H1 (cell line): ENCODE measurements at regions not wholly inside any gene's neighbourhood (a gene's known extent, or its start where the extent isn't known, plus 50 kb on each side); places are given as distances from the start of the nearest gene placed in this dataset.

Source experiments
- CTCF ChIA-PET: fragments of 300-600 bp; sonication (Branson Sonifier 250); formaldehyde crosslinking; loops from one replicate; lab custom pipeline; 2021; ENCODE audit not compliant: partially characterized antibody; lab: Charles Lee
- POLR2A ChIA-PET: fragments of 300-600 bp; sonication (Branson Sonifier 250); formaldehyde crosslinking; loops from one replicate; lab custom pipeline; 2021; ENCODE audit warnings: inconsistent platforms; ENCODE audit not compliant: partially characterized antibody; lab: Charles Lee
- DNase-seq, 2 experiments: peaks; one replicate each; pipeline versions ENCODE4 v3.0.0 to v3.0.0-alpha.2; 2010 to 2022; ENCODE audit warnings: low spot score in 2 of 2, low read depth in 1 of 2, mixed read lengths in 1 of 2
- FAIRE-seq: peaks from 2 replicates; lab custom pipeline; 2011; peaks lifted over from hg19 to GRCh38; lab: Jason Lieb, UNC
- H2AFZ ChIP-seq: 2 replicates; pipeline ENCODE4 v1.8.1; 2012; ENCODE audit warnings: low read length, inconsistent platforms
- H2AK5ac ChIP-seq: 2 replicates; pipeline ENCODE4 v1.6.1; 2013; ENCODE audit warnings: low read depth, low read length
- H2BK120ac ChIP-seq: replicated peaks from 2 replicates; pipeline ENCODE3; 2013; ENCODE audit warnings: low read depth, low read length, inconsistent platforms
- H2BK12ac ChIP-seq: 2 replicates; pipeline ENCODE4 v1.6.1; 2013; ENCODE audit warnings: low read depth, low read length
- H2BK15ac ChIP-seq: 2 replicates; pipeline ENCODE4 v1.6.1; 2013; ENCODE audit warnings: low read length
- H2BK20ac ChIP-seq: 2 replicates; pipeline ENCODE4 v1.6.1; 2013; ENCODE audit warnings: low read length
- H2BK5ac ChIP-seq: 2 replicates; pipeline ENCODE4 v1.6.1; 2013; ENCODE audit warnings: low read depth, low read length
- H3K14ac ChIP-seq: 2 replicates; pipeline ENCODE4 v1.6.1; 2013; ENCODE audit warnings: inconsistent platforms; ENCODE audit not compliant: insufficient read length
- H3K18ac ChIP-seq: 2 replicates; pipeline ENCODE4 v1.6.1; 2013; ENCODE audit warnings: low read length; ENCODE audit errors: extremely low read depth
- H3K23ac ChIP-seq: 2 replicates; pipeline ENCODE4 v1.6.1; 2013; ENCODE audit warnings: inconsistent platforms; ENCODE audit not compliant: insufficient read length
- H3K23me2 ChIP-seq: 2 replicates; pipeline ENCODE4 v1.6.1; 2013; ENCODE audit warnings: low read depth, low read length
- H3K27ac ChIP-seq: 2 replicates; pipeline ENCODE4 v1.6.1; 2011; ENCODE audit warnings: low read depth, low read length, inconsistent platforms
- H3K27me3 ChIP-seq, 4 experiments: replicated peaks in 1 of 4; 1 replicate in 1 of 4; 2 replicates in 3 of 4; pipeline versions ENCODE4 v1.6.1 to v1.8.1; 2011 to 2013; ENCODE audit warnings: low read length in 3 of 4, mild to moderate bottlenecking in 3 of 4, inconsistent platforms in 2 of 4, mixed read lengths in 2 of 4, moderate library complexity in 1 of 4; ENCODE audit not compliant: control insufficient read depth in 3 of 4, insufficient read depth in 3 of 4; ENCODE audit errors: extremely low read depth in 1 of 4
- H3K36me3 ChIP-seq, 4 experiments: 2 replicates each; pipeline versions ENCODE4 v1.6.1 to v1.8.1; 2011 to 2013; ENCODE audit warnings: mild to moderate bottlenecking in 4 of 4, low read length in 3 of 4, moderate library complexity in 2 of 4, control low read depth in 1 of 4, inconsistent platforms in 1 of 4; ENCODE audit not compliant: insufficient read depth in 4 of 4, control insufficient read depth in 2 of 4
- H3K4ac ChIP-seq: replicated peaks from 2 replicates; pipeline ENCODE3; 2013; ENCODE audit warnings: low read length, low read depth, mixed read lengths, inconsistent platforms; ENCODE audit not compliant: insufficient read length
- H3K4me1 ChIP-seq, 4 experiments: replicated peaks in 1 of 4; 1 replicate in 1 of 4; 2 replicates in 3 of 4; pipeline versions ENCODE4 v1.6.1 to v1.8.1; 2011 to 2013; ENCODE audit warnings: low read length in 3 of 4, inconsistent platforms in 2 of 4, mixed read lengths in 1 of 4; ENCODE audit not compliant: insufficient read depth in 4 of 4, control insufficient read depth in 3 of 4
- H3K4me2 ChIP-seq, 2 experiments: 2 replicates each; pipeline versions ENCODE4 v1.6.1 to v1.8.1; 2011 to 2013; ENCODE audit warnings: low read depth in 2 of 2, low read length in 2 of 2, control low read depth in 1 of 2, inconsistent platforms in 1 of 2, mild to moderate bottlenecking in 1 of 2; ENCODE audit not compliant: insufficient read depth in 1 of 2
- H3K4me3 ChIP-seq, 4 experiments: fragments of 200-600, 300-600 bp in 1 of 4; sonication (generic), shearing (Covaris generic), sonication (Bioruptor Twin) in 1 of 4; 2 replicates each; pipeline versions ENCODE4 v1.5.1 to v1.8.1; 2011 to 2016; ENCODE audit warnings: low read length in 4 of 4, low read depth in 3 of 4, control low read depth in 2 of 4, inconsistent platforms in 2 of 4, mild to moderate bottlenecking in 2 of 4, mixed read lengths in 1 of 4, moderate library complexity in 1 of 4; ENCODE audit not compliant: insufficient read depth in 2 of 4; ENCODE audit errors: extremely low read depth in 1 of 4
- H3K56ac ChIP-seq: replicated peaks from 2 replicates; pipeline ENCODE3; 2013; ENCODE audit warnings: low read depth, mild to moderate bottlenecking, mixed read lengths, low read length, inconsistent platforms; ENCODE audit not compliant: insufficient read length
- H3K79me1 ChIP-seq: 2 replicates; pipeline ENCODE4 v1.6.1; 2013; ENCODE audit warnings: low read depth, low read length, control low read depth
- H3K79me2 ChIP-seq, 2 experiments: 2 replicates each; pipeline versions ENCODE4 v1.6.1 to v1.8.1; 2012 to 2013; ENCODE audit warnings: low read length in 2 of 2, mild to moderate bottlenecking in 2 of 2, inconsistent platforms in 1 of 2; ENCODE audit not compliant: insufficient read depth in 2 of 2, control insufficient read depth in 1 of 2
- H3K9ac ChIP-seq, 4 experiments: replicated peaks in 1 of 4; 1 replicate in 1 of 4; 2 replicates in 3 of 4; pipeline versions ENCODE4 v1.6.1 to v1.8.1; 2011 to 2013; ENCODE audit warnings: low read depth in 3 of 4, low read length in 3 of 4, control low read depth in 2 of 4, mild to moderate bottlenecking in 2 of 4, moderate library complexity in 2 of 4, inconsistent platforms in 1 of 4; ENCODE audit errors: extremely low read depth in 1 of 4
- H3K9me3 ChIP-seq, 2 experiments: 2 replicates each; pipeline versions ENCODE4 v1.6.1 to v1.8.1; 2012 to 2013; ENCODE audit warnings: mild to moderate bottlenecking in 2 of 2, moderate library complexity in 2 of 2, control low read depth in 1 of 2, inconsistent platforms in 1 of 2, low read depth in 1 of 2, low read length in 1 of 2, mixed read lengths in 1 of 2; ENCODE audit not compliant: insufficient read depth in 2 of 2
- H4K20me1 ChIP-seq, 2 experiments: replicated peaks in 1 of 2; 2 replicates each; pipeline versions ENCODE3 to v1.8.1; 2011 to 2013; ENCODE audit warnings: inconsistent platforms in 2 of 2, low read length in 2 of 2, mild to moderate bottlenecking in 1 of 2; ENCODE audit not compliant: insufficient read depth in 2 of 2, control insufficient read depth in 1 of 2
- H4K5ac ChIP-seq: 2 replicates; pipeline ENCODE4 v1.6.1; 2013; ENCODE audit warnings: low read length, low read depth, mixed read lengths, inconsistent platforms; ENCODE audit not compliant: insufficient read length
- H4K8ac ChIP-seq: 2 replicates; pipeline ENCODE4 v1.8.0; 2013; ENCODE audit warnings: mild to moderate bottlenecking, moderate library complexity, low read length, inconsistent platforms; ENCODE audit not compliant: insufficient read depth; ENCODE audit errors: extremely low read depth
- H4K91ac ChIP-seq: replicated peaks from 2 replicates; pipeline ENCODE3; 2013; ENCODE audit warnings: low read length, mixed read lengths, inconsistent platforms; ENCODE audit not compliant: insufficient read length
- CHD1 ChIP-seq: IDR thresholded peaks from 2 replicates; pipeline ENCODE4 v1.6.1; 2012; ENCODE audit warnings: low read depth, low read length, improper control_type of control experiment
- CTCF ChIP-seq, 3 experiments: IDR thresholded peaks; 1 replicate in 2 of 3; 2 replicates in 1 of 3; pipeline versions ENCODE4 v1.5.1 to v1.6.1; 2011; ENCODE audit warnings: low read length in 3 of 3, mild to moderate bottlenecking in 3 of 3, inconsistent platforms in 2 of 3, low read depth in 1 of 3, moderate library complexity in 1 of 3; ENCODE audit not compliant: insufficient read depth in 1 of 3; ENCODE audit errors: control extremely low read depth in 1 of 3
- FOSL1 ChIP-seq: IDR thresholded peaks from 2 replicates; pipeline ENCODE4 v1.6.1; 2011; ENCODE audit warnings: mild to moderate bottlenecking, low read depth, low read length, moderate library complexity; ENCODE audit not compliant: insufficient read depth
- KDM1A ChIP-seq: fragments of 200-600, 300-600 bp; sonication (generic); IDR thresholded peaks from 2 replicates; pipeline ENCODE4 v1.7.1; 2016; ENCODE audit warnings: mild to moderate bottlenecking, low read length, borderline replicate concordance
- POLR2A ChIP-seq, 2 experiments: IDR thresholded peaks; 1 replicate in 1 of 2; 2 replicates in 1 of 2; pipeline ENCODE4 v1.6.1; 2011; ENCODE audit warnings: low read depth in 2 of 2, low read length in 2 of 2, mild to moderate bottlenecking in 2 of 2; ENCODE audit errors: control extremely low read depth in 1 of 2
- POU5F1 ChIP-seq: IDR thresholded peaks from 2 replicates; pipeline ENCODE4 v1.6.1; 2011; ENCODE audit warnings: low read depth, mild to moderate bottlenecking, low read length, moderate library complexity
- TAF1 ChIP-seq: IDR thresholded peaks from 2 replicates; pipeline ENCODE4 v1.6.1; 2011; ENCODE audit warnings: mild to moderate bottlenecking, low read depth, low read length
- TBP ChIP-seq: IDR thresholded peaks from 2 replicates; pipeline ENCODE4 v1.6.1; 2011; ENCODE audit warnings: low read depth, low read length, improper control_type of control experiment
- YY1 ChIP-seq: IDR thresholded peaks from 2 replicates; pipeline ENCODE4 v1.6.1; 2011; ENCODE audit warnings: low read depth, mild to moderate bottlenecking, low read length
- WGBS, 2 experiments: shearing (Covaris generic) in 1 of 2; methylation state at CpG; one replicate each; pipeline versions ENCODE4 v1.1.6 to v1.1.7; 2013 to 2015; ENCODE audit warnings: low lambda C conversion rate in 2 of 2, mixed read lengths in 2 of 2, inconsistent platforms in 1 of 2, low coverage in 1 of 2, missing lambda C conversion rate in 1 of 2; ENCODE audit not compliant: insufficient replicate concordance in 2 of 2, insufficient coverage in 1 of 2, insufficient read length in 1 of 2; ENCODE audit errors: extremely low coverage in 1 of 2, missing lambda C conversion rate in 1 of 2; 5-methylcytosine and 5-hydroxymethylcytosine counted together
- TF ChIP-seq, protein P1 (sequence below): IDR thresholded peaks from 2 replicates; pipeline ENCODE4 v1.6.1; 2012; ENCODE audit warnings: inconsistent platforms

DNA sequence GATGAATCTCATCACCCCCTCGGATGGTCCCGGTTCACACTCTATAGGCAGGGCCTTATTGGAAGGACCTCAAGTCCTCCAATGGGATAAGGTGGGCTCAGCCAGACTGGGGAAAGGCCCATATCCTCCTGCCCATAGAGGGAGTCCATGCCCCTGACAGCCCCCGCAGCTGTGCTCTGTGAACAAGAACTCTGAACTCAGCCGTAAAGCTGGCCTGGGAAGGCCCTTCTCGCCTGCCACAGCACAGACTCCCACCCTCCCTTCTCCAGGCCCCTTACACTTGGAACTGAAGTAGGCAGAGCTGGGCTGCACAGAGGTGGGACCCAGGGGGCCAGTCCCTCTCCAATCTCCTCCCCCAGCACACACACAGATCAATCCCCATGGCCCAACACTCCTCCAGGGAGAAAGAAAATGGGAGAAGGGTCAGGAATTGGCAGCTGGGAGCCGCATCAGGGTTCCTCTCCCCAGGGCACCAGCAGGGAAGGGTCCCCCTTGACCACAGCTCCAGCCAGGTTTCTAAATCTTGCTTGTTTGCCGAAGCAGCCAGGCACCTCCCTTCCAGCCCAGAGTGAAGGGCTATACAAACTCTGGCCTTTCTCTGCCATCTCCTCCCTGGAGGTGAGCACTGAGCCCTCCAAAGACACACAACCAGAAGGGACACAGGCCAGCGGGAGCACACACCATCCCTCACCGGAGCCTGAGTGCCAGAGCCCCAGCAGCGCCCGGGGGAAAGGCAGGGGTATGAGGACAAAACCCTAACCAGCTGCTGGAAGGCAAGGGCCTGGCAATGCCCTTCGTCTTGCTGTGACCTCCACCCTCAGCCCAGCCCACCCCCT, 454.1 kb downstream of the SOX9 start:
- no peaks in the 10 kb centered on the region for H3K36me3 ChIP-seq
- TF ChIP-seq TAF1 = no peak
- TF ChIP-seq CHD1 = no peak
- TF ChIP-seq, protein P1, sequence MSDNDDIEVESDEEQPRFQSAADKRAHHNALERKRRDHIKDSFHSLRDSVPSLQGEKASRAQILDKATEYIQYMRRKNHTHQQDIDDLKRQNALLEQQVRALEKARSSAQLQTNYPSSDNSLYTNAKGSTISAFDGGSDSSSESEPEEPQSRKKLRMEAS = no peak
- no peak for TF ChIP-seq CTCF (IDR thresholded peaks at IDR 0.05; ENCODE audit: control extremely low read depth in 1 of 3, insufficient read depth in 1 of 3, low read depth in 1 of 3, low read length in 3 of 3)
- TF ChIP-seq YY1 = no peak
- TF ChIP-seq POU5F1 = no peak
- TF ChIP-seq KDM1A = no peak
- no peak for TF ChIP-seq FOSL1
- no peak for TF ChIP-seq POLR2A (IDR thresholded peaks at IDR 0.05; ENCODE audit: control extremely low read depth in 1 of 2, low read depth in 2 of 2, low read length in 2 of 2)
- no peak for TF ChIP-seq TBP

More for the DNA sequence above, 454.1 kb downstream of the SOX9 start:
- Histone ChIP-seq H3K9ac (no peak overlapping the region), H3K23ac (no peak overlapping the region), H3K27ac (no peak overlapping the region), H2BK120ac (no peak overlapping the region), H4K5ac (no peak overlapping the region), H3K79me2 (no peaks in the 10 kb centered on the region), H3K27me3 (no peaks in the 10 kb centered on the region), H2BK12ac (no peak overlapping the region; the same call in 1 of the 2 replicates), H2BK5ac (no peak overlapping the region), H2BK20ac (no peak overlapping the region), H4K91ac (no peak overlapping the region), H3K14ac (no peak overlapping the region), H2AK5ac (no peak overlapping the region; the same call in 1 of the 2 replicates), H4K8ac (no peak overlapping the region), H3K79me1 (no peaks in the 10 kb centered on the region), H3K4me2 (no peak overlapping the region; a peak in 1 of 4 replicates), H4K20me1 (no peaks in the 10 kb centered on the region), H3K56ac (no peak overlapping the region), H2BK15ac (0 out of 2 replicates have a peak overlapping the region, but pooled peaks have one; percentile 33), H3K18ac (no peak overlapping the region), H3K4ac (no peak overlapping the region), H3K4me1 (peaks cover 0 to 13% (median 10%) of the 10 kb centered on the region in 4 experiments; a peak in 5 of 7 replicates), H2AFZ (no peak overlapping the region), H3K23me2 (no peaks in the 10 kb centered on the region), H3K4me3 (no peak overlapping the region), H3K9me3 (no peaks in the 10 kb centered on the region)
- 89% methylated on average over 11 of the region's 12 CpGs; no CpG with 5 or more reads in 1 of the 2 experiments for WGBS, 2 experiments
- POLR2A ChIA-PET = no interaction called here
- CTCF ChIA-PET = interaction anchor here (0.6 to 1.7 kb wide), 5 partner anchors 14 to 612 kb away, joined by 3 to 6 read pairs (median 3); no protein-coding TSS in a partner anchor
- no peak for DNase-seq
- no peak for FAIRE-seq
